Breast epithelium (tissue), 3 donors: ENCODE measurements at regions not wholly inside any gene's neighbourhood (a gene's known extent, or its start where the extent isn't known, plus 50 kb on each side); places are given as distances from the start of the nearest gene placed in this dataset.

Source experiments
- CTCF ChIP-seq, 3 donors: fragments of 450-650 bp; IDR thresholded peaks; one replicate each; pipeline ENCODE4 v1.5.1; 2016 to 2017; ENCODE audit warnings: antibody characterized with exemption in 3 of 3, mild to moderate bottlenecking in 3 of 3, moderate library complexity in 3 of 3
- POLR2A ChIP-seq: fragments of 450-650 bp; IDR thresholded peaks from one replicate; pipeline ENCODE4 v1.6.1; 2016; ENCODE audit warnings: antibody characterized with exemption, mild to moderate bottlenecking, moderate library complexity

DNA sequence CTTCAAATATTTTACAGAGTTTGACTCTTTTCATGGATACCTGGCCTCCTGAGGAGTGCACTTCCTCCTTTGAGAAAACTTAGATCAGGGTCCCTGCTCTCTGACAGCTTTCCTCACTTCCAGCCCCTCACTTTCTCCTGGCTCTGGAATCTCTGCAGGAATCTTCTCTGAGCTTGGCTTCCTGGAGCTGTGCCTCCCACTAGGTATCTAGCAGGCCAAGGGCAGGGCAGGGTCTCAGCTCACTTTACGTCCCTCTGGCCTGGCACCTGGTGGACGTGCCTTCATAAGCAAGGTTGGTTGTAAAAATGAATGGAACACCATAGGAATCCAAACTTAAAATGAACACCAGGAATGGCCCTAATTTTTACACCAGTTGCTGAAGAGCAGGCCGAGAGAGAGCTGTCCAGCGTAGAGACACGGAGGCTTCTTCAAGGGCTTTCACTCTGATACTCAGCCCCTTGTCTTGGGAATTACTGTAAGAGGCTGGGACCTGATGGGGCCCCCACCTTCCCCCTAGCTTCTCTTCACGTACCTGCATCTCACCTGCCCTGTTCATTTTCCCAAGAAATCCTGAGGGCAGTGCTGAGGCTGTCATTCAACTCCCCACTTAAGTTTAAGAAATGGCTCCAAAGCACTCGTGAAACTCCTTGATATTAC is 426.9 kb upstream of the ID2 start:
- TF ChIP-seq CTCF (IDR thresholded peaks at IDR 0.05): no peak
- no peak for TF ChIP-seq POLR2A
